ENCODE measurements at regions not wholly inside any gene's neighbourhood (a gene's known extent, or its start where the extent isn't known, plus 50 kb on each side); places are given as distances from the start of the nearest gene placed in this dataset.

DNA sequence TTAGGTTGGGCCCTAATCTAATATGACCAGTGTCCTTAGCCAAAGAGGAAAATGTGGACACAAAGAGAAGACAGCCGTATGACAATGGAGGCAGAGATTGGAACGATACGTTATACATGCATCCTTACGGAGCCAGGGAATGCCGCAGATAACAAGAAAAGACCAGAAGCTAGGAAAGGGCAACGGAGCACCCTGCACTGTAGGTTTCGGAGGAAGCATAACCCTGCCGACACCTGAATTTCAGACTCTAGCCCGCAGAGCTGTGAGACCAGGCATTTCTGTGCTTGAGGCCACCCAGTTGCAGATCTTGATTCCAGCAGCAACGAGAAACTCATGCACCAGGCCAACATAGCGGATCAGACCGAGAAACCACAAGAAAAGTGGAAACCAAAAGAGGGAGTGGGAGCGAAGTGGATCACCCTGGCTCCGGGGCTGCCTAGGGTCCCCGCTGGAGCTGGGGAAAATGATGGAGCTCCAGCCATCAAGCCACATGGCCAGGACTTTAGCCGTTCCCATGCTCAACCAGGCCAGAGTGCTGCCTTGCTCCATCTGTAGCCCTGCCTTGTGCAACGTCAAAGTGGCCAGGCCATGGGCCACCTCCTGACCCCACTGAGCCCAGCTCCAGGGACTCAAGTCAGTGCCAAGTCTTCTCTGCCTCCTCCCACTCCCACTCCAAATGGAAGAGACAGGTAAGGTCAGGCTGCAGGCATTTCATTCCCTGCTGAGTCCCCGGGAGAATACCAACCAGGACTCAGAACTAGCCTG, 51.7 kb upstream of the RPL38 start:
- no peak for DNase-seq

DNA sequence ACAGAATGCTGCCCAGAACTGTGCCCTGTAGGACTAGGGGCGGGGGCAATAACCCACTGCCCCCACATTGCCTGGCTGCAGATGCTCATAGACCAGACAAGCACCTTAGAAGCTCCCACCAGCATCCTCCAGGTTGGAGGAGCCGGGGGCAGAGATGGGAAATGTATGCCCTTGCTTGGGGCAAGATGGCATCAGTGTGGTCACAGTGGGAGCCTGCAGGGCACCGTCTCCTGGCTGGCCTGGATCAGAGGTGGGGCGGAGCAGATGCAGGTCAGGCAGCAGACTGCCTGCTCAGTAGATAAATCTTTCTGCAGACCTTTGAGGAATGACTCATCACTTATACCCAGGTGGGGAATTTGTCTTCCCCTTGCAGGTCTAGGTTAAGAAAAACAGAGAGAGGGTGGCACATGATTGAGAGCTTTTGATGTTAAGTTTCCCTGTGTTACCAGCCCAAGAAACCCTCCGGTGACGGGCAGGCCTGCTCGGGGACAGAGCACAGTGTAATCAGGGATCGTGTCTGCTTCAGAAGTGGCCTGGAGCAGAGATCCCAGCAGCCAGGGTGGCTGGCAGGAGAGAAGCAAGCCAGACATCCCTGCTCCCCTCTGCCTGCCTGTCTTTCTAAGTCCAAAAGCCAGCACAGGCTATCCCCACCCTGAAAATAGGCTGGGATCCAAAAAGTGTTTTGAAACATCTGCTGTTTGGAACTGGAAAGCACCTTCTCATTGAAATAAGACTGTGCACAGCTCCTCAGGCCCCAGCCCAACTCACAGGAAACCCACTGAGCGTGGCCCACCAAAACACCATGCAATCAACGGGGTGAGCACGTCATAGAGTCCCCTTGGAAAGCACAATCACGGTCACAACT, 50.7 kb upstream of the RPL38 start:
- no peak for DNase-seq

DNA sequence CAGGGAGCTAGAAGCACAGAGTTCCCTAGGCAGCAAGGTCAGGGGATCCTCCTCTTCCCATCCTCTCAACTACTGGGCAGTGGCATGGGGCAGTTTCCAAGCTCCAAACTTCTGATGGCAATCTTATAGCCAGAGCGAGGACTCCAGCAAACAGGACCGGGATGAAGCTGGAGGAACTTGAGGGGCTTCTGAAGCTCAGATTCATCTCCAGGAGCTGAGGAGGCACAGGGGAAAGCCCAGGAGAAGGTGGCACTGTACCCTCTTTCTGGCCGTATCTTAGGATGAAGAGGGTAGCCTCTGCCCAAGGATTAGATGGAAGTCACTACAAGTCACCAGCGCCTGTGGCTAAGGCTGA, 50.0 kb upstream of the RPL38 start:
- no peak for DNase-seq
